GDM1 (cell line): ENCODE measurements at regions not wholly inside any gene's neighbourhood (a gene's known extent, or its start where the extent isn't known, plus 50 kb on each side); places are given as distances from the start of the nearest gene placed in this dataset.
A peak's percentile ranks its signal among the peaks of the same experiment; 100 is the strongest.
"Not testable (repeated sequence)": the region's sequence is repeated elsewhere in the genome, so short reads cannot be mapped to it uniquely, and the experiment has no call there.

Experiments used
- DNase-seq: peaks from one replicate; lab custom pipeline; 2025; lab: John Stamatoyannopoulos, UW

DNA sequence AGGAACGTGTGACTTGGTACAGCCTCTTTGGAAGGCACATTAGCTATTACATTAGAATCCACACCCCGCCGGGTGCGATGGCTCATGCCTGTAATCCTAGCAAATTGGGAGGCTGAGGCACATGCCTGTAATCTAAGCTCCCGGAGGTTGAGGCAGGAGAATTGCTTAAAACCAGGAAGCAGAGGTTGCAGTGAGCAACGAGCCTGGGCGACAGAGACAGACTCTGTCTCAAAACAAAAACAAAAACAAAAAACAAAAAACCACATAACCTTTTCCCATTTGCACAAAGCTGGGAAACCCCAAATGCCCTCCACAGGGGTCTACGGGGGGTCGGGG is 82.7 kb upstream of the METTL9 start:
- DNase-seq: not testable (repeated sequence)

DNA sequence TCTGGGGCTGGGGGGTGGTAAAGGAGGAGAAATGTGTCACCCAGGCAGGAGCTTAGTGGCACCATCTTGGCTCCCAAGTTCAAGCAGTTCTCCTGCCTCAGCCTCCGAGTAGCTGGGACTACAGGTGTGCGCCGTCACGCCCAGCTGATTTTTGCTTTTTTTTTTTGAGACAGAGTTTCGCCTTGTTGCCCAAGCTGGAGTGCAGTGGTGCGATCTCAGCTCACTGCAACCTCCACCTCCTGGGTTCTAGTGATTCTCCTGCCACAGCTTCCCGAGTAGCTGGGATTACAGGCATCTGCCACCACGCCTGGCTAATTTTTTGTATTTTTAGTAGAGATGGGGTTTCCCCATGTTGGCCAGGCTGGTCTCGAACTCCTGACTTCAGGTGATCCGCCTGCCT is 82.1 kb upstream of the METTL9 start:
- DNase-seq: not testable (repeated sequence)

DNA sequence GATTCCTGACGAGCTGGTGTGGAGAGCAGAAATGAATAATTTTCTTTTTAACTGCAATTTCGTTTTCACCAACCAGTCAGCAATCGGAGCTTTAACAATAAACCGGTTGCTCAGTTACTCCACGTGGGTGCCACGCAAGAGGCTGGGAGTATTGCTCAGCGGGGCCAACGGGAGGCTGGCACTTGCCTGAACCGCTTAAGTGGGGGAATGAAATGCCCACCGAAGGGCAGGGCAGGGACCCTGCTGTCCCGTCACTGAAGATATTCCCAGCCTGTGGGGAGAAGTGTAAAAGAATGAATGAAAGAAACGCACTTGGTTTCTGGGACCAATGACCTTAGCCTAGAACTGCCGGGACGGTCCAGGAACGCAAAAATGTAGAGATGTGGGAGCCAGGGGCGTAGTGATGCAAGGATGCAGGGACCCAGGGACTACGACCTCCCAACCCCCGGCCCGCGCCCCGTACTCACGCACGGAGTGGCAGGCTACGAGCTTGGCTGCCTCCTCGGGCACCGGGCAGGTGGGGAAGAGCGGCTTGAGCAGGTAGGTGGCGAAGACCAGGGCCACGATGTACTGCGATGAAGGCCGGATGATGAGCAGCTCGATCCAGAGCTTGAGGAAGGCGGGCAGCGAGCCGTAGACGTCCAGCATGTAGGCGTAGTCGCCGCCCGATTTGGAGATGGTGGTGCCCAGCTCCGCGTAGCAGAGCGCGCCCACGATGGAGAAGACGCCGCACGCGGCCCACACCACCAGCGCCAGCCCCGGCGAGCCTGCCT is 79.8 kb upstream of the METTL9 start:
- not testable (repeated sequence) for DNase-seq

DNA sequence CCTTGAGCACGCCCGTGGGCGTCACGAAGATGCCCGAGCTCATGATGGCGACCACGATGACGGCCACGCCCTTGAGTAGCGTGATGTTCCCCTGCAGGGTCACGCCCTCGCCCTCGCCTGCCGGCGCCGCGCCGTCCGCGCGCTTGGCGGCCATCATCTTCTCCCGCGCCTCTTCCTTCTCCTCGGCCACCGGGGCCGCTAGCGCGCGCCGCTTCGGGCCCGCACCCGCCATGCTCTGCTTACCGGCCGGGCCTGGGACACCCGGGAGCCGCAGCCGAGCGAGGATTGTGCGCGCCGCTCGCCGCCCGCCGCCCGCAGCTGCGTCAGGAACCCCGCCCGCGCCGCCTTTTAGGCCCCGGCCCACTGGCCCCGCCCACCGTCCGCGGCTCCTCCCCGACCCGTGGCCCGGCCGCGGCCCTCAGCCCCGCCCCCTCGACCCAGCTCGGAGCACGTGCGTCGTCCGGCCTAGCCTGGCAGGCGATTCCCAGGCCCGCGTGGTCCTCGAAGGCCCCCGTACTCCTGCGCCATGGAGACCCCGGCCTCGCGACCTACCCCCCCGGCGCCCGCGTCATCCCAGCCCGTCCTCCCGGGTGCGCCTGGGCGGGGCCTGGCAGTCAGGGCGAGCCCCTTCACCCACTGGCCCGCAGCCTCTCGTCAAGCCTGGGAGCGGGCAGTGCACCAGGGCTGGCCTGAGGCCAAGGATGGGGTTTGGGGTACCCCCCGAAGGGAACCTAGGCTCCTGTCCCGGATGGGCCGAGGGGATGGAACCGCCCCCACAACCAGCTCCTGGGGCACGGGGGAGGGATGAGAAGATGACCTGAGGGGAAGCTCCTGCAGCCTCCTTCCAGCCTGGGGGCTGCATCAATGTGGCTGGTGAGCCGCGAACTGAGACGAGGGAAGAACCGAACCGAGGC is 79.0 kb upstream of the METTL9 start:
- DNase-seq: peak; percentile 95

DNA sequence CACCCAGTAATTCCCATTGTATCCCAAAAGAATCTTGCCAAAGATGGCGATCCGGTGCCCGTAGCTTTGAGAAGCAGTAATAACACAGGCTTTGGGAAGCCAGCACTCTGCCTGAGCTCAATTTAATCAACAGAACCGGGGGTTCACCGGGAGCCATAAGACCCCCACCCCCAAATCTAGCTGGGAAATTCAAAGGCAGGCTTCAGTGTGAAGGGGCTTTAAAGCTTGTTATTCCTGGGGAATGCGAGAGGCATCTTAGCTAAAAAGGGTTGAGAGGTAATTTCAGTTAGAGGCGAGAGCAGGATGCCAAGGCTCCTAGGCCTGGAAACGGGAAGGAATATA is 78.4 kb upstream of the METTL9 start:
- not testable (repeated sequence) for DNase-seq

DNA sequence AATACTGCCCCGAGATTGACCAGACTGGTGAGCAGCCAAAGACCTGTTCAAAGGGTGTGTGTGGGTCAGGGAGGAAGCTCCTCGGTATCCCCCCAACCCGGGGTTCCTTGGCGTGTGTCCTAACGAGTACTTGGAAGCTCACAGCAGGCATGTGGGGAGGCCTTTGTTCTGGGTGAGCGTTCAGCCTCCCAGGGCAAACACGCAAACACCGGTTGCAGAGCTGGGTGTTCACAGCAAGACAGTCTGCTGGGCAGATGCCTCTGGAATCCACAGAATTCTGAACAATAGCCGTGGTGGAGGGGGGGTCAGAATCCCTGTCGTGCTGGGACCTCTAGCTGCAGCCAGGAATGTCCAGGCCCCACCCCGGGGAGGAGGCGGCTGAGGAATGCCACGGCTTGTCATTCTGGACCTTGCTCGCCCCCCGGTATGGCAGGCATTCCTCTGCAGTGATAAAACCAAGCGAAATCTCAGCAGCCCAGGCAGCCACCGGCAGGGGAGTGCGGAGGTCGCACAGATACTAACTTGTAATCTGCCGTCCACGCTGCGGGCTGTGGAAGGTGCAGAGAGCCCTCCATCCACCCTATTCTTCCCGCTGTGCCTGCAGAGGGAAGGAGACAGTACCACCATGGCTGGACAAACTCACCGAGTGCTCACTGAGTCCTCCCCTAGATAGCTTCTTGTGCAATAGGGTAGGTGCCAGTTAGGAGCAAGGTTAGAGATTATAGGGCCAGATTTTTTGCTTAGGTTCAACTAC is 77.8 kb upstream of the METTL9 start:
- not testable (repeated sequence) for DNase-seq

DNA sequence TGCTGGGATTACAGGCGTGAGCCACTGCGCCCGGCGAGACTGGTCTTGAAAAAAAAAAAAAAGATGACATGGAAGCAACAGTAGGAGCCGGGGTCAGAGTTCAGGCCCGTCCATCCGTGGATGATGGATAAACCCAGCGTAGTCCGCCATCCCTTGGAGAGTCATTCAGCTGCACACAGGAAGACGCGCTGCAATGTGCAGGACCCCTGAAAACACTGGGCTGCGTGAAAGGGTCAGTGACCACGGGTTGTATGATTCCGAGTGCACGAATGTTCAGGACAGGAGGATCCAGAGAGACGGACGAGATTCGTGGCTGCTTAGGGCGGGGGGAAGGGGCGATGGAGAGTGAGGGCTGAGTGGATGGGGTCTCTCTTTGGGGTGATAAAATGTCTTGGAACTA is 76.5 kb upstream of the METTL9 start:
- DNase-seq: not testable (repeated sequence)

DNA sequence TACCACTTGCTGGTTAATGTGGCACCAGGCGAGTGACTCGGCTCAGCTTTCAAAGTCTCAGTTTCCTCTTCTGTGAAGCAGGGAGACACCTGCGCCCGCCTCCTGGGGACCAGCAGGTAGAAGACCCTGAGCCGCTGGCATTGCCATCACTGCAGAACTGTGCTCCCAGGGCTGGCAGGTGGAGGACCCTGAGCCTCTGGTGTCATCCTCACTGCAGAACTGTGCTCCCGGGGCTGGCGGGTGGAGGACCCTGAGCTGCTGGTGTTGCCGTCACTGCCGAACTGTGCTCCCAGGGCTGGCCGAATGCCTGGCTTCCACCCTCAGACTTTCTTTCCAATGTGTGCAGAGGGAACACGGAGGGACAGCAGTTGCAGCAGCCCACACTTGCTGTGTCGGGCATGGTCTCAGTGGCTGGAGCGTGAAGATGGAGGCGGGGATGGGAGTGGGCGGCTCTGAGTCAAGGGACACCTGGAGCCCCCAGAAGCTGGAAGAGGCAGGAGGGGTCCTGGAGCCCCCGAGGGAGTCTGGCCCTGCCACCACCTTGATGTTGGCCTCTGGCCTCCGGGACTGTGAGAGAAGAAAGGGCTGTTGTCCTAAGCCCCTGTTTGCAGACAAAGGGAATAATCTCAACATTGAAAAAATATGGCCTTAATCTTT is 75.8 kb upstream of the METTL9 start:
- no peak for DNase-seq

DNA sequence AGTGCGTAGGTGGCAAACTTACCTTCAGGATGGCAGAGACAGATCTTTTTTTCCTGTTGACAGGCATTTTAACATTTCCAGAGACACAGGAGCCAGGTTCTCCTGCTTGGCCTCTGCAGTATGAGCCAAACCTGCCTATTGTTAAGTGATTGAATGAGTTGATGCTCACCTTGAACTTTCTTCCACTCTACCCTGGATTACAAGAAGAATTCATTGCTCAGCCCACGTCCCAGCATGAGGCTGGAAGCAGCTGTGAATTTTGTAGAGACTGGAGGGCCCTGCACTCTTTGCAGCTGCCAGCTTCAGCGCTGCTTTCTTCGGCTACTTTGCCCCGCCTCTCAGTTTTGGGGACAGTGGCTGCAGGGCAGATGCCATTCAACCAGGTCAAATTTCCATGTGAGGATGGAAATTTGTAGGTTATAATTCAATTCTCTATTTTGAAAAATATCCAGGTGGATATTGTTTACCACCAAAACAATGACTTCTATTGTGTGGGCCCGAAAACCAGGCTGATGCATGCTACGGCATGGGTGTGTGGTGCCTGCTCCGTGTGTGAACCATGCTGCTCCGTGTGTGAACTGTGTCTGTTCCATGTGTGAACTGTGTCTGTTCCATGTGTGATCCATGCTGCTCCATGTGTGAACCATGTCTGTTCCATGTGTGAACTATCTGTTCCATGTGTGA is 75.2 kb upstream of the METTL9 start:
- no peak for DNase-seq

DNA sequence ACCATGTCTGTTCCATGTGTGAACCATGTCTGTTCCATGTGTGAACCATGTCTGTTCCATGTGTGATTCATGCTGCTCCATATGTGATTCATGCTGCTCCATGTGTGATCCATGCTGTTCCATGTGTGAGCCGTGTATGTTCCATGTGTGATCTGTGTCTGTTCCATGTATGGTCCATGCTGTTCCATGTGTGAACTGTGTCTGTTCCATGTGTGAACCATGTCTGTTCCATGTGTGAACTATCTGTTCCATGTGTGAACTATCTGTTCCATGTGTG is 74.7 kb upstream of the METTL9 start:
- DNase-seq: not testable (repeated sequence)

DNA sequence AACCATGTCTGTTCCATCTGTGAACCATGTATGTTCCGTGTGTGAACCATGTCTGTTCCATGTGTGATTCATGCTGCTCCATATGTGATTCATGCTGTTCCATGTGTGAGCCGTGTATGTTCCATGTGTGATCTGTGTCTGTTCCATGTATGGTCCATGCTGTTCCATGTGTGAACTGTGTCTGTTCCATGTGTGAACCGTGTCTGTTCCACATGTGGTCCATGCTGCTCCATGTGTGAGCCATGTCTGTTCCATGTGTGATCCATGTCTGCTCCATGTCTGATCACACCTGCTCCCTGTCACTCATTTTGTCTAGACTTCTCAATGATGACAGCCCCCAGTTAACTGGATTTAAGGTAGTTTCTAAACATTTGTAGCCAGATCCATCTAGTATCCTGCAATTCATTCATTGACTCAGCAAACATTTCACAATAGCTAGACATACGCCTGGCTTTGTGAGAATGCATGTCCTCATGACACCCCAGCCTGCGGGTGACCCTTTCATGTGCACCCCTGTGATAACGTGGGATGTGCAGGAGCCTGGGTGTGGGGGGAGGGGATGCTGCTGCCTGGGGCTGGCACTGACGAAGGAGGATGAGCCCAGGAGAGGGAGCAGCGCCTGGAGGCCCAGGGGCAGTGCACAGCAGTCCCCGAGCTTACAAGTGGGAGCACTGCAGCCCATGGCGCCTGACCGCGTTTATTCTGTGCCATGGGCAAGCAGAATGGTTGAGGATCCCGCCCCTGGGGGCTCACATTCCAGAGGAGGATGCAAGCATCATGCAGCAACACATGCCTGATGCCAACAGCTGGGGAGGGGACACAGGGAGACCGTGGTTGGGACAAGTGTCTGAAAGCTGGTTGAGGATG is 74.1 kb upstream of the METTL9 start:
- DNase-seq: not testable (repeated sequence)

DNA sequence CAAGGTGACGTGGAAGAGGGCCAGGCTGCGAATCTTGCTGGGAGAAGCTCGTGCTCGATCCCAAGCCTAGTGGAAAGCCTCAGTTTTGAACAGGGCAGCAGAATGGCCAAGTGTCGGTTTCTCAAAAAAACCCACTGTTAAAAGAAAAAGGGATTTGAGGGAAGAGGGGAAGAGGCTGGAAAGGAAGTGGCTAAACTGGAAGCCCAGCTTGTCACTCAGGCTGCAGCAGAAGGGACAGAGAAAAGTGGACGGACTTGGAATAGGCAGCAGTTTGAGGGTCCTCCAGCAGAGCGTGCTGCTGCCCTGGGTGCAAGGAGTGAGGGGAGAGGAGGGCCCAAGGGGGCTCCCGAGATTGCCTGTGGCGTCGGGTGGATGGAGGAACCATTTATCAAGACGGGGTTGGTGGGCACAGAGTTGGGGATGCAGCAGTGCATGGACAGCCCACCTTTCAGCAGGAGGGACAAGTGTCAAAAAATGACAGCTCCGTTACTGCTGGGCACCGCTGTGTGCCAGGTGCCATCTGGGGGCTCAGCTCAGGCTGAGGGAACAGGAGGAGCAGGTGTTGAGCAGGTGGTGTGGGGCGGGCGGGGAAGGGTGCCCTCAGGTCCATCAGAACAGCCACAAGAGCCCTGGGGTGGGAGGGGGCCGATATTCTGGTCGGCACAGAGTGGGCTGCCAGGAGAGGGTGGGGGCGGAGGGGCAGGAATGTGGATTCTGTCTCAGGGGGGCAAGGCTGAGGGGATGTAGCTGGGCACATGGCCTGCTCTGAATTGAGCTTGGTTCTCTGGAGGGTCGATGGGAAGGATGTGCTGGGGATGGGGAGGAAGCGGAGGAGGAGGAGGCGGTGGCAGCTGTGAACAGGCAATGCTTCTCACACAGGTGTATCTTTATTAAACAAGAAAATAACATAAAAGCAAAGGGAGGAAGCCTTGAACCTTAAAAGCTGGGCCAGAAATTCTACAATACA is 73.1 kb upstream of the METTL9 start:
- not testable (repeated sequence) for DNase-seq

DNA sequence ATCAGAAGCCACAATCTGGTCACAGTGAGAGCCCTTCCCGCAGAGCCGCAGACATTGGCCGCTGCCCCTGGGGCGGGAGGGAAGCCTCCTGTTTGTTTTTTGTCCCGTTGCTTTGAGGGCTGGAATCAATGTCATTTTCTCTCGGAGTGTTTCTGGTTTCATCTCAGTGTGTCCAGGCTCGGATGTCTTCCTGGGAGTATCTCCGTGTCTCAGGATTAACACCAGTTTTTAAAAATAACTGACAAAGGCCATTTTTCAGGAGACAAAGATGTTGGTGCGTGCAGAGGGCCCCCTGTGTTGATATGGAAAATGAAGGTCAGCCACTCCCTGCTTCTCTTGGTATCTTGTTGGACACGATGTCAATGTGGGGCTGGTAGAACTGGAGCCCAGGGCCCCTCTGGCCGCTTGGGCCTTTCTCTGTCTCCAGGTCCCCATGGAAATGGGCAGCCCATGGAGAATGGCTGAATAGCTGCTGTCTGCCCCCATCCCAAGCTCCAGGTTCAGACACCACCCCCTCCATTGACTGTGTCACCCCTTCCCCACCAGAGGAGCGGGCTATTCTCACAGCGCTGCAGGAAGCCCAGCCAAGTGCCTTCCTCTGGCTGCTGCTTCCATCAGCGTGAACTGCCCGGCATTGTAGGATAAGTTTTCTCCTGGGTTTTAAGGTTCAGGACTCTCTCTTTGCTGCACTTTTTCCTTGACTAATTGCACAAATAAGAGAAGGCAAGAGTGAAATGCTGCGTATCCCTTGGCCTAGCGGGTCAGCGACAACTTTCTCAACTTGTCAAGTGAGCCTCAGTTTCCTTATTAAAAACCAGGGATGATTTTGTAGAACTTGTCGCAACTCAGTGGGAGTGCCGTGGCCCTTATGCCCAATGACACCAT is 72.2 kb upstream of the METTL9 start:
- no peak for DNase-seq

DNA sequence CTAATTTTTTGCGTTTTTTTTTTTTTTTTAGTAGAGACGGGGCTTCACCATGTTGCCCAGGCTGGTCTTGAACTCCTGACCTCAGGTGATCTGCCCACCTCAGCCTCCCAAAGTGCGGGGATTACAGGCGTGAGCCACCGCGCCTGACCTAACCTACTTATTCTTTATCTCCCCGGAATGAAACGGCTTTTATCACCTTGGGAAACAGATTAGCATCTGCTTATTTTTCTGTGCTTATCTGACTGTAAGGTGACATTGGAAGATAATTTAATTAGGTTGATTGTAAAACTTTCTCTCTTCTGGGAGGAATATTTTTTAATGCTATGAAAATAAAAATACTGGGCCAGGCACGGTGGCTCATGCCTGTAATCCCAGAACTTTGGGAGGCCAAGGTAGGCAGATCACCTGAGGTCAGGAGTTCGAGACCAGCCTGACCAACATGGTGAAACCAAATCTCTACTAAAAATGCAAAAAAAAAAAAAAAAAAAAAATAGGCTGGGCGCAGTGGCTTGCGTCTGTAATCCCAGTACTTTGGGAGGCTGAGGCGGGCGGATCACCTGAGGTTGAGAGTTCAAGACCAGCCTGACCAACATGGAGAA is 70.2 kb upstream of the METTL9 start:
- not testable (repeated sequence) for DNase-seq

DNA sequence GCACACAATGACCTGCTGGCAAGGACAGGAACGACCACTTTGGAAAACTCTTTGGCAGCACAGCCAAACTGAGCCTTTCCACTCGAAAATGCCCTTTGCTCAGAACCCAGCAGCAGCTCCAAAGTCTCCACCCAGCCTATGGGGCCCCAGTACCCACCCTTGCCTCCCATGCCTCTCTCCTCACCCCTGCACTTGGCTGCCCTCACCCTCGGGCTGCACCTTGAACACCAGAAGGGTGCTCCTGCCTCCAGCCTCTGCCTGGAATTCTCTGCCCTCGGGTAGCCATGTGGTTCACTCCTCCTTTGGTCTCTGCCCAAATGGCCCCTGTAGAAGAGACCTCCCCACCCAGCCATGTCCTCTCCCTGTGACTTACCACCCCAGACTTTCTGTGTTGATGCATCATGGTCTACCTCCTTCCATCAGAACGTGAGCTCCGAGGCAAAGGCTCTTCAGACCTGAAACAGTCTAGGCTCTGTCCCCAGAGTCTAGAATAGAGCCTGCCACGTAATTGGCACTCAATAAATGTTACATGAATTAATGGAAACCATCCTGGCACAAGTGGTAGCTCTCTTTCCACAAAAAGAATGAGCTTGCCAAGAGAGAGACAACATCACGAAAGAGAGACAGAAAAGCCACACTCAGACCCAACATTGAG is 68.5 kb upstream of the METTL9 start:
- DNase-seq: not testable (repeated sequence)

DNA sequence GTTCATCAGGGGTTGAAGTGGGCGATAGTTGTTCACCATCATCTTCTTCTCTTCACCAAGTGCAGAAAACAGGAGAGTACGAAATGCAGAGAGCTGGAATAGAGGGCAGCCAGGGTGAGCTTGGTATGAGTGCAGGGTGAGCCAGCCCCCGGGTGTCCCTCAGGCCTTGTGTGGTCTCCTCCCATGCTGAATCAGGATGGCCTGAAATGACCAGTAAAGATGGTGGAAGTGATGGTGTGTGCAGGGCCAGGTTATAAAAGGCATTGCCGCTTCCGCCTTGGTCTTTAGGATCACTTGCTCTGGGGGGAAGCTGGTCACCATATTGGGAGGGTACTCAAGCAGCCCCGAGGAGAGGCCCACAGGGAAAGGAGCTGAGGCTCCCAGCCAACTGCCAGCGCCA is 66.4 kb upstream of the METTL9 start:
- not testable (repeated sequence) for DNase-seq

DNA sequence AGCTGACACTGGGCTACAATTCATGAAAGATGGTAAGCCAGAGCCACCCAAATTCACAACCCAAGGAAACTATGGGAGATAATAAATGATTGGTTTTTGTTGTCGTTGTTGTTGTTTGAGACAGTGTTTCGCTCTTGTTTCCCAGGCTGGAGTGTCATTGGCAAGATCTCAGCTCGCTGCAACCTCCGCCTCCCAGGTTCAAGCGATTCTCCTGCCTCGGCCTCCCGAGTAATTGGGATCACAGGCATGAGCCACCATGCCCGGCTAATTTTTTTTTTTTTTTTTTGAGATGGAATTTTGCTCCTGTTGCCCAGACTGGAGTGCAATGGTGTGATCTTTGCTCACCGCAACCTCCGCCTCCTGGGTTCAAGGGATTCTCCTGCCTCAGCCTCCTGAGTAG is 65.9 kb upstream of the METTL9 start:
- DNase-seq: not testable (repeated sequence)

DNA sequence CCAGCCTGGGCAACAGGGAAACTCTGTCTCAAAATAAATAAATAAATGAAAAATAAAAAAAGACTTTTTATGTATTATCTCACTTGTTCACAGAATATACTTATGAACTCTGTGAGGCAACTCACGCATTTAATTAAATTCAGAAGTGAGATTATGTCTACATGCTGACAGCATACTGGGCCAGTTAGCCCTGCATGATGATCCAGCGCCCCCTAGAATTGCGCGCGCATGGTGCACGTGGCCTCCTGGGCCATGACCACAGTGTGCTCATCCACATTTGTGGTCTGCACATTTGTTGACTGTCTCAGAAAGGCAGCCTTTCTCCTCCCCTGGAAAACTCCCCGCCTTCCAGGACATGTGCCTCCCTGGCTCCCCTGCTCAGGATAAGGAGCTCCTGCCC is 64.8 kb upstream of the METTL9 start:
- DNase-seq: peak; percentile 42
